Breast epithelium (tissue), 3 donors: ENCODE measurements at regions not wholly inside any gene's neighbourhood (a gene's known extent, or its start where the extent isn't known, plus 50 kb on each side); places are given as distances from the start of the nearest gene placed in this dataset.

ENCODE experiments used
- CTCF ChIP-seq, 3 donors: fragments of 450-650 bp; IDR thresholded peaks; one replicate each; pipeline ENCODE4 v1.5.1; 2016 to 2017; ENCODE audit warnings: antibody characterized with exemption in 3 of 3, mild to moderate bottlenecking in 3 of 3, moderate library complexity in 3 of 3
- POLR2A ChIP-seq: fragments of 450-650 bp; IDR thresholded peaks from one replicate; pipeline ENCODE4 v1.6.1; 2016; ENCODE audit warnings: antibody characterized with exemption, mild to moderate bottlenecking, moderate library complexity
- POLR2AphosphoS5 ChIP-seq, 3 donors: sonication (generic); formaldehyde crosslinking; IDR thresholded peaks; one replicate each; pipeline ENCODE4 v1.6.1; 2017; ENCODE audit warnings: antibody characterized with exemption in 3 of 3

- TF ChIP-seq POLR2A, result no peak
- TF ChIP-seq CTCF (IDR thresholded peaks at IDR 0.05), result no peak
- TF ChIP-seq POLR2AphosphoS5 (IDR thresholded peaks at IDR 0.05), result no peak
These were observed 1417.1 kb downstream of the AACS start for GRCh38 chr12:126482238-126482889.
